Pancreas (tissue), 10 donors: ENCODE measurements at regions not wholly inside any gene's neighbourhood (a gene's known extent, or its start where the extent isn't known, plus 50 kb on each side); places are given as distances from the start of the nearest gene placed in this dataset.

ENCODE experiments used
- ATAC-seq, 4 donors: fragments of 200-7000 bp; cut with Tn5 transposase; one replicate each; pipeline versions ENCODE4 v1.8.0 to v1.9.1; 2020; ENCODE audit warnings: mild to moderate bottlenecking in 4 of 4, moderate library complexity in 4 of 4
- DNase-seq, 6 donors: peaks; one replicate each; pipeline ENCODE4 v3.0.0-alpha.2; 2020
- FAIRE-seq: peaks from 2 replicates; lab custom pipeline; 2012; peaks lifted over from hg19 to GRCh38; lab: Jason Lieb, UNC
- H3K27ac ChIP-seq, 4 donors: fragments of 200-600 bp; sonication (generic); 1 replicate in 3 of 4; 2 replicates in 1 of 4; pipeline versions ENCODE4 v1.5.0 to v1.8.0; 2020
- H3K27me3 ChIP-seq, 4 donors: fragments of 200-600 bp; one replicate each; pipeline ENCODE4 v1.8.0; 2021
- H3K36me3 ChIP-seq, 3 donors: fragments of 200-600 bp; sonication (generic) in 1 of 3; one replicate each; pipeline versions ENCODE4 v1.5.0 to v1.8.0; 2020 to 2021
- H3K4me1 ChIP-seq, 3 donors: fragments of 200-600 bp; one replicate each; pipeline ENCODE4 v1.8.0; 2021
- H3K4me3 ChIP-seq, 4 donors: fragments of 200-600 bp; sonication (generic) in 2 of 4; one replicate each; pipeline versions ENCODE4 v1.5.0 to v1.8.0; 2020 to 2021
- H3K9me3 ChIP-seq, 4 donors: fragments of 200-600 bp; one replicate each; pipeline ENCODE4 v1.8.0; 2021
- CTCF ChIP-seq, 4 donors: fragments of 200-600 bp; sonication (generic) in 3 of 4; IDR thresholded peaks; one replicate each; pipeline versions ENCODE4 v1.5.0 to v1.8.0; 2021; ENCODE audit warnings: antibody characterized with exemption in 4 of 4
- WGBS, 2 donors: extraction: QIAGEN DNeasy Blood & Tissue Kit; methylation state at CpG; one replicate each; pipeline ENCODE4 v1.1.7; 2013; 5-methylcytosine and 5-hydroxymethylcytosine counted together
- intact Hi-C, 3 donors: fragments of 100-400 bp; cut with DNase I; formaldehyde crosslinking; loops; one replicate each; pipeline versions ENCODE4 v1.11.1 to v1.14.2; 2022
- donor health status: healthy with polysubstance abuse.
- donor health status: DM: no; HTN: no; CAD: no; lungs with moderate emphysema.
- donor health status: DM: no; HTN: no; CAD: no.
- donor health status: control.
- donor health status: control.
- donor health status: Bipolar disorder and iron deficiency.
- donor health status: DM: yes; HTN: yes; CAD: no.
- donor health status: DM: no; HTN: no; CAD: no.
- donor health status: DM: no; HTN: no; CAD: no.
- donor health status: DM: yes; HTN: yes; CAD: no.

- FAIRE-seq (no peak), ATAC-seq (no peak), DNase-seq (no peak)
- 87 to 89% methylated on average over 3 of the region's 3 CpGs for WGBS, 2 donors
- no peak overlapping the region for H3K4me3 ChIP-seq
- H3K36me3 ChIP-seq: no peaks in the 10 kb centered on the region
- no peak for TF ChIP-seq CTCF (IDR thresholded peaks at IDR 0.05)
- H3K9me3 ChIP-seq: no peaks in the 10 kb centered on the region
- no peaks in the 10 kb centered on the region for H3K27me3 ChIP-seq
- H3K27ac ChIP-seq: no peak overlapping the region
- no peaks in the 10 kb centered on the region for H3K4me1 ChIP-seq
- intact Hi-C loops: no loop called here
Observed at GRCh38 chr7:3245721-3246120, 55.3 kb upstream of the SDK1 start.

- Histone ChIP-seq H3K4me3 (no peak overlapping the region), H3K27ac (no peak overlapping the region), H3K36me3 (no peaks in the 10 kb centered on the region), H3K9me3 (no peaks in the 10 kb centered on the region), H3K4me1 (no peaks in the 10 kb centered on the region), H3K27me3 (no peaks in the 10 kb centered on the region)
- TF ChIP-seq CTCF (IDR thresholded peaks at IDR 0.05): no peak
- DNase-seq (no peak), ATAC-seq (no peak), FAIRE-seq (no peak)
- WGBS, 2 donors: 83 to 86% methylated on average over 3 of the region's 3 CpGs
- intact Hi-C loops: no loop called here
Observed at GRCh38 chr7:3246127-3246526, 54.9 kb upstream of the SDK1 start.

- no peaks in the 10 kb centered on the region for H3K4me1 ChIP-seq
- no peaks in the 10 kb centered on the region for H3K27me3 ChIP-seq
- no peak overlapping the region for H3K4me3 ChIP-seq
- no peaks in the 10 kb centered on the region for H3K9me3 ChIP-seq
- DNase-seq: no peak
- no peaks in the 10 kb centered on the region for H3K36me3 ChIP-seq
- intact Hi-C loops: no loop called here
- H3K27ac ChIP-seq: no peak overlapping the region
- 64 to 73% methylated on average over 4 of the region's 4 CpGs for WGBS, 2 donors
- no peak for FAIRE-seq
- no peak for ATAC-seq
- no peak for TF ChIP-seq CTCF (IDR thresholded peaks at IDR 0.05)
Observed at GRCh38 chr7:3246651-3247050, 54.4 kb upstream of the SDK1 start.

- Histone ChIP-seq H3K36me3 (no peaks in the 10 kb centered on the region), H3K27me3 (no peaks in the 10 kb centered on the region), H3K4me1 (no peaks in the 10 kb centered on the region), H3K9me3 (no peaks in the 10 kb centered on the region), H3K27ac (no peak overlapping the region), H3K4me3 (no peak overlapping the region)
- ATAC-seq: no peak
- intact Hi-C loops: no loop called here
- no peak for DNase-seq
- TF ChIP-seq CTCF (IDR thresholded peaks at IDR 0.05): no peak
- no peak for FAIRE-seq
- 81 to 93% methylated on average over 5 of the region's 5 CpGs for WGBS, 2 donors
Observed at GRCh38 chr7:3250725-3251124, 50.3 kb upstream of the SDK1 start.
